ENCODE measurements at regions not wholly inside any gene's neighbourhood (a gene's known extent, or its start where the extent isn't known, plus 50 kb on each side); places are given as distances from the start of the nearest gene placed in this dataset.

- Histone ChIP-seq H2AFZ (ENCODE audit: low read length) (no peak overlapping the region), H3K14ac (ENCODE audit: insufficient read length) (no peak overlapping the region)
- POLR2A ChIA-PET (ENCODE audit: partially characterized antibody) = interaction anchor here (0.6 kb wide), 1 partner anchor 12 kb away, joined by 3 read pairs; no protein-coding TSS in a partner anchor
- TF ChIP-seq SP2 (IDR thresholded peaks at IDR 0.05; ENCODE audit: low read length) = no peak
- no peak for TF ChIP-seq SIX5 (IDR thresholded peaks at IDR 0.05; ENCODE audit: low read depth, low read length)
- no peak for TF ChIP-seq RFX5 (IDR thresholded peaks at IDR 0.05; ENCODE audit: borderline replicate concordance, low read depth, low read length)
- no peak for TF ChIP-seq TEAD4 (IDR thresholded peaks at IDR 0.05; ENCODE audit: low read depth, low read length)
- TF ChIP-seq TAF7 (optimal IDR thresholded peaks at IDR 0.05; ENCODE audit: borderline replicate concordance, low read depth, low read length) = no peak
- TF ChIP-seq CBX5 (IDR thresholded peaks at IDR 0.05; ENCODE audit: low read depth, low read length) = no peak
- TF ChIP-seq EGR1 (IDR thresholded peaks at IDR 0.05; ENCODE audit: borderline replicate concordance, low read depth, low read length) = no peak
- no peak for TF ChIP-seq EZH2 (IDR thresholded peaks at IDR 0.05; ENCODE audit: low read depth, low read length, severe bottlenecking)
- TF ChIP-seq GTF2F1 (IDR thresholded peaks at IDR 0.05; ENCODE audit: borderline replicate concordance, low read depth, low read length) = no peak
- no peak for TF ChIP-seq SRF (IDR thresholded peaks at IDR 0.05; ENCODE audit: low read depth, low read length)
- no peak for TF ChIP-seq TCF12 (IDR thresholded peaks at IDR 0.05; ENCODE audit: low read depth, low read length)
- no peak for TF ChIP-seq POLR2A (IDR thresholded peaks at IDR 0.05; ENCODE audit: control extremely low read depth in 1 of 2, low read depth in 2 of 2, low read length in 2 of 2)
- no peak for TF ChIP-seq MAX (IDR thresholded peaks at IDR 0.05)
- no peak for TF ChIP-seq SIN3A (conservative IDR thresholded peaks at IDR 0.05 in 1 of 2, IDR thresholded peaks at IDR 0.05 in 1 of 2; ENCODE audit: low read depth in 1 of 2, low read length in 2 of 2)
- no peak for TF ChIP-seq TBP (IDR thresholded peaks at IDR 0.05; ENCODE audit: low read depth, low read length)
- no peak for TF ChIP-seq KDM4A (IDR thresholded peaks at IDR 0.05; ENCODE audit: low read depth, low read length, severe bottlenecking)
Measured at GRCh38 chr12:25052914-25053211, 104.0 kb upstream of the BCAT1 start.

More at GRCh38 chr12:25052914-25053211, 104.0 kb upstream of the BCAT1 start:
- FAIRE-seq = no peak
- no peak overlapping the region for H3K4me2 ChIP-seq (ENCODE audit: insufficient read depth in 1 of 2, low read depth in 2 of 2, low read length in 2 of 2)
- no peak for DNase-seq (ENCODE audit: low read depth in 1 of 2, low spot score in 2 of 2)
- H3K18ac ChIP-seq (ENCODE audit: extremely low read depth, low read length) = no peak overlapping the region
- no peak overlapping the region for H2BK20ac ChIP-seq (ENCODE audit: low read length)
- H4K5ac ChIP-seq (ENCODE audit: insufficient read length, low read depth, low read length) = no peak overlapping the region
- no peak overlapping the region for H3K23ac ChIP-seq (ENCODE audit: insufficient read length)
- H3K4me3 ChIP-seq (ENCODE audit: extremely low read depth in 1 of 4, insufficient read depth in 2 of 4, low read depth in 3 of 4, low read length in 4 of 4) = no peak overlapping the region
- H3K4me1 ChIP-seq (replicated peaks in 1 of 4; ENCODE audit: control insufficient read depth in 3 of 4, insufficient read depth in 4 of 4, low read length in 3 of 4) = peaks cover 0 to 3% (median 0%) of the 10 kb centered on the region in 4 experiments; a peak in 1 of 7 replicates
- no peak overlapping the region for H2BK120ac ChIP-seq (replicated peaks; ENCODE audit: low read depth, low read length)
- H2BK15ac ChIP-seq (ENCODE audit: low read length) = no peak overlapping the region
- no peak overlapping the region for H2BK5ac ChIP-seq (ENCODE audit: low read depth, low read length)
- H3K79me2 ChIP-seq (ENCODE audit: control insufficient read depth in 1 of 2, insufficient read depth in 2 of 2, low read length in 2 of 2) = no peaks in the 10 kb centered on the region
- 74% methylated on average over 1 of the region's 1 CpG; no CpG with 5 or more reads in 1 of the 2 experiments for WGBS, 2 experiments (ENCODE audit: extremely low coverage in 1 of 2, insufficient coverage in 1 of 2, insufficient read length in 1 of 2, insufficient replicate concordance in 2 of 2, low coverage in 1 of 2, low lambda C conversion rate in 2 of 2, missing lambda C conversion rate in 1 of 2)
- H3K27ac ChIP-seq (ENCODE audit: low read depth, low read length) = no peak overlapping the region
- H3K56ac ChIP-seq (replicated peaks; ENCODE audit: insufficient read length, low read depth, low read length) = no peak overlapping the region
- no peaks in the 10 kb centered on the region for H3K23me2 ChIP-seq (ENCODE audit: low read depth, low read length)
- H3K79me1 ChIP-seq (ENCODE audit: low read depth, low read length) = no peaks in the 10 kb centered on the region
- no peak overlapping the region for H2AK5ac ChIP-seq (ENCODE audit: low read depth, low read length)
- no peaks in the 10 kb centered on the region for H4K20me1 ChIP-seq (replicated peaks in 1 of 2; ENCODE audit: control insufficient read depth in 1 of 2, insufficient read depth in 2 of 2, low read length in 2 of 2)
- H3K4ac ChIP-seq (replicated peaks; ENCODE audit: insufficient read length, low read depth, low read length) = no peak overlapping the region
- no peak overlapping the region for H3K9ac ChIP-seq (replicated peaks in 1 of 4; ENCODE audit: extremely low read depth in 1 of 4, low read depth in 3 of 4, low read length in 3 of 4)
- no peak overlapping the region for H2BK12ac ChIP-seq (ENCODE audit: low read depth, low read length)
- no peak overlapping the region for H4K8ac ChIP-seq (ENCODE audit: extremely low read depth, insufficient read depth, low read length)
- no peak overlapping the region for H4K91ac ChIP-seq (replicated peaks; ENCODE audit: insufficient read length, low read length)
- H3K9me3 ChIP-seq (ENCODE audit: insufficient read depth in 2 of 2, low read depth in 1 of 2, low read length in 1 of 2) = no peaks in the 10 kb centered on the region
- CTCF ChIA-PET (ENCODE audit: partially characterized antibody) = interaction anchor here (1.0 to 1.5 kb wide), 5 partner anchors 12 to 75 kb away, joined by 3 to 5 read pairs (median 3); no protein-coding TSS in a partner anchor
- no peaks in the 10 kb centered on the region for H3K36me3 ChIP-seq (ENCODE audit: control insufficient read depth in 2 of 4, insufficient read depth in 4 of 4, low read length in 3 of 4)
- no peaks in the 10 kb centered on the region for H3K27me3 ChIP-seq (replicated peaks in 1 of 4; ENCODE audit: control insufficient read depth in 3 of 4, extremely low read depth in 1 of 4, insufficient read depth in 3 of 4, low read length in 3 of 4)
